ENCODE measurements at regions not wholly inside any gene's neighbourhood (a gene's known extent, or its start where the extent isn't known, plus 50 kb on each side); places are given as distances from the start of the nearest gene placed in this dataset.

- no peak for DNase-seq
Observed at GRCh38 chr2:236857246-236857645, 228.4 kb upstream of the COPS8 start.

DNA sequence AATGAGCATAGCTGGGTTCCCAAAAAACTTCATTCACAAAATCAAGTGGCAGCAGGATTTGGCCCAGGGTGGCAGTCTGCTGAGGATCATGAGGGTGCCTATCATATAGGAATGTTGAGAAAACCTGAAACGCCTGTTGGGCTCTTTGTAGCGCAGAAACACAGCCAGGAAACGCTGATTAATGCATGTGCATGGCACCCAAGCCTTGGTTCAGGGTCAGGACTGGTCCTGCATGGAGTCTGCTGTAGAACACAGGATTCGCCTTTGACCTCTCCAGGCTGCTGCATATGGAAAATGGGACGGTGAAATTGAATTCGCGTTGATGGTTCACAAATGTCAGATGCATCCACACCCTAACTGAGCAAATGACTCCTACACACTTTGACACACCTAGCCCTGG, 227.9 kb upstream of the COPS8 start:
- DNase-seq: no peak

DNA sequence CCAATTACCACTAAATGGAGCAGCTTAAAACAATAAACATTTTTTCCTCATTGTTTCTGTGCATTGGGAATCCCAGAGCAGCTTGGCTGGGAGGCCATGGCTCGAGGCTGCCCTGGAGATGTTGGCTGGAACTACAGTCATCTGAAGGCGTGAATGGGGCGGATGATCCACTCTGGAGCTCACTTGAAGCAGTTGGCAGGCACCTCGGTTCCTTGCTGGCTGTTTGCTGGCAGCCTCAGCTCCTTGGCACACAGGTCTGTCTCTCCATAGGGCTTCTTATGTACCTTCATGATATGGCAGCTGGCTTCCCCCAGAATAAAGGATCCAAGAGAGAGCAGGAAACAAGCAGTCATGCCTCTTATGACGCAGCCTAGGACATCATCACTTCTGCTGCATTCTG, 227.0 kb upstream of the COPS8 start:
- DNase-seq: no peak

DNA sequence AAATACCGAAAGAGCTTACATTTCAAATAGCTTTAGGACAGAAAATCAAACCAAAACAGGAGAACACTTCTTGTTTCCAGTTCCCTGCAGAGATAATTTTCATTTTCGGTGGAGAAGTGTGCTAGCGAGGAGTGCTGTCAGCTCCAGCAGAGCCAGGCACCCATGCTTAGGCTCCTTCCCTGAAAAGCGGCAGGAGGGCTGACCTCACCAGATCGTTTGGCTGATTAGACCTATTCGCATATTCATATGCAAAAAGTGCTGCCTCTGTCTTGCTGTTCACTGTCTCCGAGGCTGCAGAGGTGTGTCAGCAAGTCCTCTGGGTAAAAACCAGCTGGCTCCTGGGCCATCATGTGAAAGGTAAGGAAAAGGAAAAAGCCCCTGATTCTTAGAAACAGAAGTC, 225.8 kb upstream of the COPS8 start:
- DNase-seq: no peak

DNA sequence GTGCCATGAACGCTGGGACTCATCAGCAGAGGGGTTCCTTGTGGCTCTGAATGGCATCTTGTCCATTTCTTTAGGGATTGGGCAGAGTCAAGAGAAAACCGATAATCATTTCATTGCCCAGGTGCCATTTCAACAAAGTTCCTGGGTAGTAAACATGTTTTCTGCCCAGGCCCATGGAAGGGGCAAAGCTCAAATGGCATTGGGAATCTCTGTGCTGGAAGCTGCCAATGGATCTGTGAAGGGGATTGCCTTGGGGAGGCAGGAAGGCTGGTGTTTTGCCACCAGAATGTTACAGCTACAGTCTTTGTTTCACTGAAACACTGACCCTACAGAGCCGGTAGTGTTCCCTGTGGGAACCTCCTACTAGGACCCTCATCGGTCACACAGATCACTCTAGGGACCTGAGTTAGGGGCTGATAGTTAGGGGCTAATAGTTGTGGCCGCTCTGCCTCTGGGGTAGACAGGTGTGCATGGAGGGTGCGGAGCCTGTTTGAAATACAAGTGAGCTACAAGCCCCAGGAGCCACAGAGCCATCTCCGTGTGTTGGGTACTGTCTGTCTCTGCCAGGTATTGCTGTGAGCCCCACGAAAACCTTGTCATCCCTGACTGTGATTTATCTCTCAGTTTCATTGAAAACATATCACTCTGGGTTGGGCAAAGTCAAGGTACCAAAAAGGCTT, 224.4 kb upstream of the COPS8 start:
- DNase-seq: no peak

- DNase-seq: no peak
Observed at GRCh38 chr2:236861944-236862343, 223.7 kb upstream of the COPS8 start.

DNA sequence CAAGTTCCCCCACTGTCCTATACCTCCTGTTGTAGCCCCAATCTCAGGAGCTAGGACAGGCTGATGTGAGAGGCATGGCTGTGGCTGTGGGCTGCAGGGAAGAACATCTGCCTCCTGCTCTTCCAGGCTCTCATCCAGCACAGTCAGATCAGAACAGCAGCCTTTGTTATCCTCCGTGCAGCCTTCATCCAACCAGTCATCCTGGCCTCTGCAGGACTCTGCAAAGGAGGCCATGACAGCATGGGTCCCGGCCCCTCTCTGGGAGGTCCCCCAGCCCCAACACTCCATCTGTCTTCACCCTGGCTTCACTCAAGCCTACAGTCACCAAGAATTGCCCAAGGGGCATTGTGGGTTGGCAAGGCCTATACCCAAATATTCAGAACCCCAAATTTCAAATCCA, 223.2 kb upstream of the COPS8 start:
- DNase-seq: no peak

- DNase-seq: peak; percentile 99
Observed at GRCh38 chr2:236862961-236863728, 222.5 kb upstream of the COPS8 start.

DNA sequence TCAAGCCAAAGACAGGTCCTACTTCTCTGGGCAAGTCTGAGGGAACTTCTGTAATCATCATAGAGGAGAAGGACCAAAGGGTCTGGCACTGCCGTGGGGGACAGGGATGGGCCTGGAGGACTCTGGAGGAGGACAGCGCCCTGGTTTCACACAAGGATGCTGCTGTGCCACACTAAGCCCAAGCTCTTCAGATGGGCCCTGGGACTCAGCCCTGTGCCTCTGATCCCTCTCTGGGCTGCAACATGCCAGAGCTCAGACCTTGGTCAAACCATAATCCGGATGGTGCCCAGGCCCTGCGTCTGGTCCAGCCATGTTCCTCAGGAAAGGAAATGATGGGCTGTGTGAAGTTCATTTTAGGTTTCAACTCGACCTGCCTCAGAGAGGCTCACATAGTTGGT, 222.0 kb upstream of the COPS8 start:
- no peak for DNase-seq

- no peak for DNase-seq
Observed at GRCh38 chr2:236865052-236865451, 220.6 kb upstream of the COPS8 start.

DNA sequence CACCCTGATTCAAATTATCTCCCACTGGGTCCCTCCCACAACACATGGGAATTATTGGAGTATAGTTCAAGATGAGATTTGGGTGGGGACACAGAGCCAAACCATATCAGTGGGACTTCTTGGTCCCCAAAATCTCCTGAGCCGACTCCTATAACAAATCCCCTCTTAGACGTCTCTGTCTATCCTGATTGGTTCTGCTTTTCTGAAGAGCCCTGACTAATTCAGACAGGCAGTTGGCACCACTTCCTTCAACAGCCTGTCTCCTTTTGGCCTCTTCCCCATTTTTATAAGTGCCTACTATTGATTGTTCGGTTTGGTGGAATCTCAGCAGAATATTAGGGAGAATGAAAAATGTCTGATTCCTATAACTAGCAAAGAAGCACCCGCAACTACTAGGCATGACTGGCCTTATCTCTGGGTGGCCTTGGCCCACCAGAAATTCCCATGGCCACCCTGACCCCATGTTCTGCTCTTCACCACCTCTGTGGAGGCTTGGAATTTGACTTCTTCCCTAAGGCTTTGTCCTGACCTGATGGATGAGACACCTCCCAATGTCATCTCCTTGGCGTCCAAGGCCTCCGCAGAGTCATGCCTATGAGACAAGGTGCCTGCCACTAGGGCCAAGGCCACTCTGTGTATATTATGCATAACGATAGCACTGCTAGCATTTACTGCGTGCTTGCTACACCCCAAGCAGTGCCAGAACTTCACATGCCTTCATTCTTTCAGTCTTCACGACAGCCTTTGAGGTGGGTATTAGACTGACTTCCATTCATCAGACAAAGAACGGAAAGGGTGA, 218.9 kb upstream of the COPS8 start:
- no peak for DNase-seq

GRCh38 chr2:236867441-236868260, 218.0 kb upstream of the COPS8 start:
- peak; percentile 87 for DNase-seq

- no peak for DNase-seq
Observed at GRCh38 chr2:236870370-236870769, 215.3 kb upstream of the COPS8 start.

DNA sequence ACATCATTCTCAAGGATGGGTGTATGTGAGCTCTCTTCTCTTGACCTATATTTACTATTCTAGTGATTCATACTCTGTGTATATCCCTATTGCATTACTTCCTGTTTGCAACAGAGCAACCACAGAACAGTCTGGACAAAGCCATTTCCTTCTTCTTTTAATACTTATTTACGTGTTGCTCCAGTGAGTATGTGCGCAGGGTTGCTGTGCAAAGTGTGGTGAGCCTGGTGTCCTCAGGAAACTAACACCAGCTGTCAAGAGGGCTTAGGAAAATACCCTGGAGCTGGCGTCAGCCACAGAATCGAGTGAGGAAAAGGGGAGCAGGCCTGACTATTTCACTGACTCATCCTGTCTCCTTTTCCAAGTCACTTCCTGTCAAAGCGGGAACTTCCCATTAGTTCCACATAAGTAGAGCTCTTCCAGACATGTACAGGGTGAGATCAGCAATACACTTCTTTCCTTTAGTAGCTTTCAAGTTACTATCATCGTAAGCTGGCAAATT, 214.1 kb upstream of the COPS8 start:
- peak; percentile 98 for DNase-seq

DNA sequence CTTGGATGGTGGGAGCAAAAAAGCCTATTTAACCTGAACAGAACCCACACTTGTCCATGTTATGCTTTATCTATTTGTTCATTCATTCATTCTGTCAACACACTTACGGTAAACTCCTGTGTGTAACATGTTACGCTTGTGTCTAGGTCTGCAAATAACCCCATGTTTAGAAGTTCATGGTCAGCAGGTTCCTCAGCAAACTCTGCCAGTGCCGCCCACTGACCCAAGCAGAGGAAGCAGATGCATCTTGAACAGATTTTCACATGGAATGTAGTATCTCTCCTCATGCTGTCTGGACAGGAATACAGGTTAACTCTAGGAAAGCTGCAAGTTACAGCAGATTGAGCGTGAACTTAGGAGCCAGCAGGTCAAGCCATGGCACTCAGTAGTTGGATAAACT, 213.7 kb upstream of the COPS8 start:
- DNase-seq: no peak

DNA sequence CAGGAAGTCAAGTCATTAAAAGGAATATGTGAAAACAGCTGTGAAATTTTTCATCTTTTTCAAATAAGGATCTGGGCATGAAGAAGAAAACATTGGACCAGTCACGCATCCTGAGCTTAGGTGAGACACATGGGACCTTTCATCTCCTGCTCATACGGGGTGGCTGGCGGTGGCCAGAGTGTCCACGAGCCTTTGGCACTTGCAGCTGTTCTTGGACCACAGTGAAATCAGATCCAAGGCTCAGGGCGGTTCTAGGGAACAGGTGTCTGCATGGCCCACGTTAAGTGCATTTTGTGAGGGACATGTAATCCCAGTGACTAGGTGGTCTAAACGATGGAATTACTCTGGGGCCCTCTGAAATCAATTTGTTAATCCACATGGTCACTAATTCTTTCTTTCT, 212.7 kb upstream of the COPS8 start:
- DNase-seq: no peak

- peak; percentile 27 for DNase-seq
Observed at GRCh38 chr2:236873636-236874035, 212.1 kb upstream of the COPS8 start.

GRCh38 chr2:236874866-236875481, 210.7 kb upstream of the COPS8 start:
- DNase-seq: no peak

- DNase-seq: no peak
Observed at GRCh38 chr2:236875906-236876505, 209.7 kb upstream of the COPS8 start.

- no peak for DNase-seq
Observed at GRCh38 chr2:236876642-236877041, 209.0 kb upstream of the COPS8 start.

- no peak for DNase-seq
Observed at GRCh38 chr2:236877972-236878371, 207.7 kb upstream of the COPS8 start.
